ENCODE measurements at regions not wholly inside any gene's neighbourhood (a gene's known extent, or its start where the extent isn't known, plus 50 kb on each side); places are given as distances from the start of the nearest gene placed in this dataset.

DNA sequence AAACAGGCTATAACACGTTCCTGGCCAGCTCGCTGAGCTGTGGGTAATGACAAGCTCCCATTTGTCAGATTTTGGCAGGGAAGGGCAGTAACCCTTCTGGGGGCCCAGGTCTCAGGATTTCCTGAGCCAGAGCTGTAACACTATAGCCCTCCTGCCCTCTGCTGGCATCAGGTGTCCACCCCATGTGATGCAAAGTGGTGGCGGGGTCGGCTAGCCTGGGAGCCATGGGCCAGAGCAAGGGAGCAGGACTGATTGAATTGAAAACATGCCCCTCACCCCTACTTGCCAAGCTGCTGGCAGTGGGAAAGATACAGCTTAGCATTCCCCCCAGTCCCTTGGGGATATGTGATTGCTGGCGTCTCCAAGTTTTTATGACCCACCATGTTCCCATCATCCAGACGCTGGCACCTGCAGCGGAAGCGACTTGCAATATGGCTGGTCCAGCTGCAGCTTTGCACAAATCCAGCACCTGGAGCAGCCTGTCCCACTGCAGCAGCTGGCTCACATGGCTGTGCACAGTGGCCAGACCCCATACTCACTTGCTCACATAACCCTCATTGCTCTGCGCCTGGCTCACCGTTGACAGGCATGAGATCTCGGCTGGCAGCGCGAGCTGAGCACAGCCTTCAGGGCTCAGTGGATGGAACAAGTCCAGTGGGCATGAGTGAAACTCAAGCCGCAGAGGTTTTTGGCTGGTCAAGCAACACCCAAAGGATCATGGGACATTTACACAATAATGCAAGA, 1147.8 kb downstream of the JRKL start:
- TF ChIP-seq, protein P1, sequence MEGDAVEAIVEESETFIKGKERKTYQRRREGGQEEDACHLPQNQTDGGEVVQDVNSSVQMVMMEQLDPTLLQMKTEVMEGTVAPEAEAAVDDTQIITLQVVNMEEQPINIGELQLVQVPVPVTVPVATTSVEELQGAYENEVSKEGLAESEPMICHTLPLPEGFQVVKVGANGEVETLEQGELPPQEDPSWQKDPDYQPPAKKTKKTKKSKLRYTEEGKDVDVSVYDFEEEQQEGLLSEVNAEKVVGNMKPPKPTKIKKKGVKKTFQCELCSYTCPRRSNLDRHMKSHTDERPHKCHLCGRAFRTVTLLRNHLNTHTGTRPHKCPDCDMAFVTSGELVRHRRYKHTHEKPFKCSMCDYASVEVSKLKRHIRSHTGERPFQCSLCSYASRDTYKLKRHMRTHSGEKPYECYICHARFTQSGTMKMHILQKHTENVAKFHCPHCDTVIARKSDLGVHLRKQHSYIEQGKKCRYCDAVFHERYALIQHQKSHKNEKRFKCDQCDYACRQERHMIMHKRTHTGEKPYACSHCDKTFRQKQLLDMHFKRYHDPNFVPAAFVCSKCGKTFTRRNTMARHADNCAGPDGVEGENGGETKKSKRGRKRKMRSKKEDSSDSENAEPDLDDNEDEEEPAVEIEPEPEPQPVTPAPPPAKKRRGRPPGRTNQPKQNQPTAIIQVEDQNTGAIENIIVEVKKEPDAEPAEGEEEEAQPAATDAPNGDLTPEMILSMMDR (IDR thresholded peaks at IDR 0.05) = no peak
- TF ChIP-seq POLR2A (IDR thresholded peaks at IDR 0.05) = no peak
